HUES6 (cell line): ENCODE measurements at regions not wholly inside any gene's neighbourhood (a gene's known extent, or its start where the extent isn't known, plus 50 kb on each side); places are given as distances from the start of the nearest gene placed in this dataset.
"Not testable (repeated sequence)": the region's sequence is repeated elsewhere in the genome, so short reads cannot be mapped to it uniquely, and the experiment has no call there.

Source experiments
- H3K27ac ChIP-seq: 2 replicates; pipeline ENCODE4 v1.7.0; 2013; ENCODE audit warnings: low read depth, mild to moderate bottlenecking, low read length, inconsistent platforms
- H3K27me3 ChIP-seq: 2 replicates; pipeline ENCODE4 v1.6.1; 2013; ENCODE audit warnings: low read length; ENCODE audit not compliant: control insufficient read depth, insufficient read depth
- H3K36me3 ChIP-seq: 2 replicates; pipeline ENCODE4 v1.6.1; 2013; ENCODE audit warnings: low read length; ENCODE audit not compliant: control insufficient read depth, insufficient read depth
- H3K4me1 ChIP-seq: 2 replicates; pipeline ENCODE4 v1.6.1; 2013; ENCODE audit warnings: low read length; ENCODE audit not compliant: control insufficient read depth, insufficient read depth
- H3K4me3 ChIP-seq: 2 replicates; pipeline ENCODE4 v1.5.1; 2013; ENCODE audit warnings: low read depth, low read length
- H3K9ac ChIP-seq: one replicate; pipeline ENCODE4 v1.6.1; 2013; ENCODE audit warnings: mild to moderate bottlenecking, low read length
- H3K9me3 ChIP-seq: 2 replicates; pipeline ENCODE4 v1.6.1; 2013; ENCODE audit warnings: low read depth, low read length; ENCODE audit not compliant: control insufficient read depth, insufficient read depth

DNA sequence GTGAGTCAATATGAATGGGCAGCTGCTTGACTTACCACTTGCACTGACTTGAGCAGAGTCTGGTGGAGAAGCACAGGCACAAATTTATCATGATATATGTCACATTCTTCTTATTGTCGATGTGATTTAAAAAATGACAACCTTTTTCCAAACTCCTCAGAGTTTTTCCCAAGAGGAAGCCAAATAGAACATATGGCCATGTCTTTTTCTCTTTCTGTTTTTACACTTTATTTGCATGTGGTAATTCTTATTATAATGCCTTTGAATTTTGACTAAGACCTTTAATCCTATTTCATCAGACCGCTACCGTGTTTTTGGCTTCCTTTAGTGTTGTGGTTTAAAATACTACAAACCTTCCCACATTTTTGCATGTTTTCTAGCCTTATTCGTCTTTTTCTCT, 666.2 kb downstream of the PDCD6IP start:
- Histone ChIP-seq H3K4me1 (no peaks in the 10 kb centered on the region), H3K9me3 (peaks cover 10% of the 10 kb centered on the region), H3K36me3 (no peaks in the 10 kb centered on the region), H3K4me3 (no peak overlapping the region), H3K9ac (no peak overlapping the region), H3K27me3 (no peaks in the 10 kb centered on the region), H3K27ac (no peak overlapping the region)

DNA sequence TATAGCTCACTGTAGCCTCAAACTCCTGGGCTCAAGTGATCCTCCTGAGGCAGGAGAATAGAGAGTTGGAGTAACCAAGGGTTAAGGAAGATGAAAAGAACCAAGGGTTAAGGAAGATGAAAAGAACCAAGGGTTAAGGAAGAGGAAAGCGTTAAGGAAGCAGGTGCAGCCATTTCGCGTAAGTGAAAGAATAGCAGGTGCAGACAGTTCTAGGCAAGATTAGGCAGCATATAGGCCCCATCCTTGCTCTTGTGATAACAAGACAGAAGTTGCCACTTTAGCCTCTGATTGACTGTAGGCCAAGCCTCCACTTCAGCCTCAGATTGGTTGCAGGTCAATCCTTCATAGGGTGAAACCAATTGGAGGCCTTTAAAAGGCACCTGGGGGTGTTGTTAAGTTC, 677.4 kb downstream of the PDCD6IP start:
- no peaks in the 10 kb centered on the region for H3K4me1 ChIP-seq
- H3K9me3 ChIP-seq: 0 out of 2 replicates have a peak, but pooled peaks cover 3% of the 10 kb centered on the region
- no peaks in the 10 kb centered on the region for H3K36me3 ChIP-seq
- no peaks in the 10 kb centered on the region for H3K27me3 ChIP-seq
- H3K9ac ChIP-seq: no peak overlapping the region
- H3K27ac ChIP-seq: no peak overlapping the region
- no peak overlapping the region for H3K4me3 ChIP-seq

DNA sequence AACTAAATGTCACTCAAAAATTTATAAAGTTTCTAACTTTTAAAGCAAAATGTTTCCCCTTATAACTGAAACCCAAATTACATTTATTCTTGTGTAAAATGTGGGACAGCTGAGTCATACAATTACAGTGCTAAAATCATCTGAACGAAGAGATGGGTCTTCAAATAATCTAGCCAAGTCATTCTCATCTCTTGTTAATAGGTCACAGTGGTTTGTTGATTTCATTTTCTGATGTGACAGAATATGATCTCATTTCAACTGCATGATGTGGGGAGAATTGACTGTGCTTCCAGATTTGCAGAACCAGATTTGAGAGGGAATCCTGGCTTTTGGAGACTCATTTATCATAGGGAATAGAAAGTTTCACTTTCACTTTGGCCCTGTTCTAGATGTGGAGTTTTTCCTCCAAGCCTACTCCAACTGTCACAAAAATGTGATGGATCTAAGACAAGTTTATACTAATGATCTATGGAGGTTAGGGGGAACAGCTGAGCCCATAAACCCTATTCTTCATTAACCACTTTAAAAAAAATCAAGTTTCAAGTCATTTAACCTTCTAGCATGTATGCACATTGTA, 685.0 kb downstream of the PDCD6IP start:
- no peaks in the 10 kb centered on the region for H3K27me3 ChIP-seq
- no peak overlapping the region for H3K4me3 ChIP-seq

DNA sequence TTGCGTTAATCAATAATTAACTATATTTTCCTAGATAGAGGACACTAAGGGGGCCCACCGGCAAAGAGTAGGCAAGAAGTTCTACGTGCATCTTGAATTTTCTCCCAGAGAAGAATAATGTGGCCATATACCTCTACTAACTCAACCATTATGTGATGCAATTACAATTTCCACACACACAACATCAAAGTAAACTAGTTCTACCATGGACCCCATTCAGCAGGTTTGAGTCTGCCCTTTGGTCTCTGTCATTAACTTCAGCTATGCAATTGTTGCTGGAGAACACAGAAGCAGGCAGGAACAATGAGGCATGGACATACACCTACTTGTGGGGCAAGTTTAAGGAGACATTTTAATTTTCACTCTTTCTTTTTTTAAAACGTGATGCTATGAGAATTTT, 705.9 kb downstream of the PDCD6IP start:
- no peaks in the 10 kb centered on the region for H3K9me3 ChIP-seq
- H3K9ac ChIP-seq: no peak overlapping the region
- H3K27me3 ChIP-seq: no peaks in the 10 kb centered on the region
- H3K4me3 ChIP-seq: no peak overlapping the region
- H3K4me1 ChIP-seq: no peaks in the 10 kb centered on the region
- H3K36me3 ChIP-seq: no peaks in the 10 kb centered on the region
- no peak overlapping the region for H3K27ac ChIP-seq

More for the DNA sequence above, 685.0 kb downstream of the PDCD6IP start:
- Histone ChIP-seq H3K9me3 (no peaks in the 10 kb centered on the region), H3K4me1 (no peaks in the 10 kb centered on the region), H3K36me3 (no peaks in the 10 kb centered on the region), H3K27ac (no peak overlapping the region), H3K9ac (no peak overlapping the region)

DNA sequence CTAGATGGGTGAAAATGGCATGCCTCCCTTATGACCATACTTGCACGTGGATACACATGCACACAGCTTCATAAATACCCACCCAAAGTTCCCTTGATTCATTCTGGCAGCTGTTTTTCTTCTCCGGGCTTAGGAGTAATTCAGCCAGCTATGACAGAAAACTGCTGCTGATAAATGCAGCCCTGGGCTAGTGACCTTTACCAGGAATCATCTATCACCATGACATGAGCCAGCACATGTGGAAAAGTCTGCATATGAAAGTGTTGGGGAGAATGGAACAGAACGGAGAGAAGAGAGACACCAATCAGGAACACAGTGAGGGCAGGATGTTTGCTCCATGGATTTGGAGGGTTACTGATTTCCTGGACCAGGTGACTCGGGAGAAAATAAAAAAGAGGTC, 706.3 kb downstream of the PDCD6IP start:
- no peaks in the 10 kb centered on the region for H3K9me3 ChIP-seq
- H3K9ac ChIP-seq: no peak overlapping the region
- H3K4me3 ChIP-seq: no peak overlapping the region
- H3K27ac ChIP-seq: no peak overlapping the region
- H3K4me1 ChIP-seq: no peaks in the 10 kb centered on the region
- no peaks in the 10 kb centered on the region for H3K36me3 ChIP-seq
- H3K27me3 ChIP-seq: no peaks in the 10 kb centered on the region

DNA sequence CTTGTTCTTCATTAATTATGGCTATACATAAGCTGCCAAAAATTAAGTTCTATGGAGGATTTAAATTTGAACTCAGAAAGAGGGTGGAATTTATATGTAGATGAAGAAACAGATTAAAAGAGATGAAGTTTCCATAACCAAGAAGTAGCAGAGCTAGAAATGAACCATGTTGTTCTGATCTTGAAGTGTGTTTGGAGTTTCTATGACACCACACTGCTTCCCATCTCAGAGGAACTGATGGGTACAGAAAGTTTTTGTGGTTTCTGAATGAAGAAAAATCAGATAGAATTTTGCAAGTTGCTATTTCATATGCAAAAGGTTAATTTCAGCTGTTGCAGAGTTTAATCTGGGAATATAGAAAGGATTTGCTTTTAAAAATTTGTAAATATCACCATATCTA, 710.3 kb downstream of the PDCD6IP start:
- no peak overlapping the region for H3K27ac ChIP-seq
- H3K9me3 ChIP-seq: no peaks in the 10 kb centered on the region
- no peak overlapping the region for H3K9ac ChIP-seq
- H3K36me3 ChIP-seq: no peaks in the 10 kb centered on the region
- H3K27me3 ChIP-seq: no peaks in the 10 kb centered on the region
- H3K4me1 ChIP-seq: no peaks in the 10 kb centered on the region
- H3K4me3 ChIP-seq: no peak overlapping the region

DNA sequence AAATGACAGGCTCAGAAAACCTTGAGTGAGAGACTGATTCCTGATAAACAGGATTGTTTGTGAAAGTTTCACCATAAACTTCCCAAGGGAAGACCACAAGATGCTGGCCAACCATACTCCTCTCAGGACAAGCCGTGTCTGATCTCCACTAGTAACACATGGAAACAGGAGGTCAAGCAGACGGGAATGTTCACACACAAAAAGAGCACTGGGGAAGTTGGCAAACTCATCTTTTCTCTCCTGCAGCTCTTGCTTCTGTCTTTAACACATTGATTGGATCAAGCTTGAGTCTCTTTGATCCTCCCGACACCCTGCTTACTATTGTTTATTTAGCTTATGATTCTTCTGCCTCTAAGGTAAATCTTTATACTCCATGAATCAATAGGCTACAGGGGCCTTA, 713.5 kb downstream of the PDCD6IP start:
- no peaks in the 10 kb centered on the region for H3K36me3 ChIP-seq
- H3K27ac ChIP-seq: no peak overlapping the region
- no peak overlapping the region for H3K9ac ChIP-seq
- no peak overlapping the region for H3K4me3 ChIP-seq
- H3K27me3 ChIP-seq: no peaks in the 10 kb centered on the region
- H3K9me3 ChIP-seq: no peaks in the 10 kb centered on the region
- no peaks in the 10 kb centered on the region for H3K4me1 ChIP-seq

DNA sequence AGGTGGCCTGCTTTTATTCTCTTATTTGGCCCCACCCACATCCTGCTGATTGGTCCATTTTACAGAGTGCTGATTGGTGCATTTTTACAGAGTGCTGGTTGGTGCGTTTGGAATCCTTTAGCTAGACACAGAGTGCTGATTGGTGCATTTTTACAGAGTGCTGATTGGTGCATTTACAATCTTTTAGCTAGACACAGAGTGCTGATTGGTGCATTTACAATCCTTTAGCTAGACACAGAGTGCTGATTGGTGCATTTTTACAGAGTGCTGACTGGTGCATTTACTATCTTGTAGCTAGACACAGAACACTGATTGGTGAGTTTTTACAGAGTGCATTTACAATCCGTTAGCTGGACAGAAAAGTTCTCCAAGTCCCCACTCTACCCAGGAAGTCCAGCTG, 720.6 kb downstream of the PDCD6IP start:
- not testable (repeated sequence) for H3K27me3 ChIP-seq, H3K36me3 ChIP-seq, H3K4me3 ChIP-seq, H3K4me1 ChIP-seq, H3K27ac ChIP-seq, H3K9ac ChIP-seq, H3K9me3 ChIP-seq

DNA sequence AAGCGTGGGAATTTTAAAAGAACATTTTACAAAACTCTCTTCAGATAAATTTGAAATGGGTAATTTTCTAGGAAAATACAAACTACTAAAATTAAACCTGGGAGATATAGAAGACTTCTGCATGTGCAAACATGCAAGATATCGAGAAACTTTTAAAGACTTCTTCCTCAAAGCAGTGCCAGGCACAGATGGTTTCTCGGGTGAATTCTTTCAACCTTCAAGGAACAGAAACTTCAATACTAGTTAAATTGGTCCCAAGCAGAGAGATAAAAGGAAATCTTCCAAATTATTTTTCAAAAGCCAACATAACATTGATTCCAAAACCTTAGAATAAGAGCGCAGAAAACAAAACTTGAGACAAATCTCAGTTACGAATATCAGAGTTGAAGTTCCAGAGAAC, 732.7 kb downstream of the PDCD6IP start:
- no peaks in the 10 kb centered on the region for H3K9me3 ChIP-seq
- H3K4me3 ChIP-seq: no peak overlapping the region
- no peaks in the 10 kb centered on the region for H3K27me3 ChIP-seq
- H3K9ac ChIP-seq: no peak overlapping the region
- H3K36me3 ChIP-seq: no peaks in the 10 kb centered on the region
- no peaks in the 10 kb centered on the region for H3K4me1 ChIP-seq
- H3K27ac ChIP-seq: no peak overlapping the region

DNA sequence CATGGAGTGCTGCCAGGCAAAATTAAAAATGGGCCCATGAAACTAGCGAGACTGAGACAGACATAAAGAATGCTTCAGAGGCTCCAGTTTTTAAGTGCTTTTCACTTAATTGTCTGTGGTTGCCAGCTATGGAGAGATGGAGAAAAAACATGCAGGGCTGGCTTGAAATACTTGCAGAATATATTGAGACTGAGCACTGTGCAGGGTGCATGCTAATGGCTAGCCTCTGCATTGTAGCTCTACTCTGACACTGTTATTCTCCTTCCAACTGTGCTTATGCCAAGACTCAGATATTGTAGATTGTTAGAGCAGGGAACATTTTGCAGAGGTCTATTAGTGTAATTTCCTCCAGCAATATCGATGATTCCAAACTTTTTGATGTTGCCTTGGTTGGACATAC, 735.0 kb downstream of the PDCD6IP start:
- Histone ChIP-seq H3K27ac (no peak overlapping the region), H3K4me3 (no peak overlapping the region), H3K27me3 (no peaks in the 10 kb centered on the region), H3K9ac (no peak overlapping the region), H3K4me1 (no peaks in the 10 kb centered on the region), H3K36me3 (no peaks in the 10 kb centered on the region), H3K9me3 (no peaks in the 10 kb centered on the region)

DNA sequence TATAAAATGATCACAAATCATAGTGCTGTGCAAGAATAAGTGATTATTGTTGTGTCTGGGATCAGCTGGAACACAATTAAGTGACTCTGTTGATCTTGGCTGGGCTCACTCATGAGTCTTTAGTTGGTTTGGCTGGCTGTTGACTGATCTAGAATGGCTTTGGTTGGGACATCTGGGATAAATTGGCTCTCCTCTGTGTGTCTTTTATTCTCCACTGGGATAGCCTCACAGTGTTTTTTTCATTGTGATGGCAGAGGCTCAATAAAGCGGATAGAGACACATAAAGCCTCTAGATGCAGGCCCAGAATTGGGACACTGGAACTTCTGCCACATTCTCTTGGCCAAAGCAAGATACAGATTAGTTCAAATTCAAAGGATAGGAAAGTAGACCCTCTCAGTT, 735.6 kb downstream of the PDCD6IP start:
- Histone ChIP-seq H3K4me1 (no peaks in the 10 kb centered on the region), H3K27me3 (no peaks in the 10 kb centered on the region), H3K9me3 (no peaks in the 10 kb centered on the region), H3K36me3 (no peaks in the 10 kb centered on the region), H3K4me3 (no peak overlapping the region), H3K27ac (no peak overlapping the region), H3K9ac (no peak overlapping the region)

DNA sequence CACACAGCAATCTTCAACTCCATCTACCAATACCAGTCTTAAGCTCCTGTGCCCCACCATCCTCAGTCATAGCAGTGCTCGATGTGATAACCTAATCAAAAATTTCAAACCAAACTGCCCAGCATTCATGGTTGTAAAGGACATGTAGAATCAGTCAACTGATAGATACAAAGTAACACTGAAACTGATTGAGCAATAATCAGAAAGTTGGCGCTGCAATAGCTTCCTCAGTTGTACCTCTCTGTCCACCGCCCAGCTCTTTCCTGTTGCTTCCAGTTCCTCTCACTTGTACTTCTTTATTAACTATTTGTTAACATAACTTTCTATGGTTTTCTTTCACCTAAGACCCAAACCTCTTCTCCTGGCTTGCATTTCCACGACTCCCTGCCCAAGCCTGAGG, 745.7 kb downstream of the PDCD6IP start:
- Histone ChIP-seq H3K27me3 (no peaks in the 10 kb centered on the region), H3K27ac (no peak overlapping the region), H3K9ac (no peak overlapping the region), H3K4me1 (no peaks in the 10 kb centered on the region), H3K4me3 (no peak overlapping the region), H3K36me3 (no peaks in the 10 kb centered on the region), H3K9me3 (no peaks in the 10 kb centered on the region)
